HL-60 (cell line): ENCODE measurements at regions not wholly inside any gene's neighbourhood (a gene's known extent, or its start where the extent isn't known, plus 50 kb on each side); places are given as distances from the start of the nearest gene placed in this dataset.

Source experiments
- DNase-seq, 2 experiments: peaks; one replicate each; pipeline ENCODE4 v3.0.0-alpha.2; 2010 to 2020; ENCODE audit warnings: low read depth in 1 of 2, low spot score in 1 of 2
- H3K27ac ChIP-seq: fragments of 250-450 bp; sonication (Bioruptor Pico); replicated peaks from 2 replicates; pipeline ENCODE4 v1.5.1; 2020; ENCODE audit warnings: mild to moderate bottlenecking, moderate library complexity
- H3K27me3 ChIP-seq: fragments of 250-450 bp; sonication (Bioruptor Pico); 2 replicates; pipeline ENCODE4 v1.5.1; 2021; ENCODE audit warnings: mild to moderate bottlenecking, moderate library complexity; ENCODE audit not compliant: insufficient read depth, poor library complexity, severe bottlenecking
- H3K4me3 ChIP-seq: replicated peaks from 2 replicates; pipeline ENCODE4 v1.5.1; 2011; ENCODE audit warnings: mild to moderate bottlenecking, control low read depth, low read length; ENCODE audit not compliant: insufficient read depth
- GABPA ChIP-seq: IDR thresholded peaks from 2 replicates; pipeline ENCODE4 v1.6.1; 2012; ENCODE audit warnings: low read depth
- POLR2AphosphoS5 ChIP-seq: IDR thresholded peaks from 2 replicates; pipeline ENCODE4 v1.6.1; 2012; ENCODE audit warnings: low read depth
- SPI1 ChIP-seq: IDR thresholded peaks from 2 replicates; pipeline ENCODE4 v1.6.1; 2012; ENCODE audit warnings: low read depth, mild to moderate bottlenecking, borderline replicate concordance
- TF ChIP-seq, protein P1 (sequence below): IDR thresholded peaks from 2 replicates; pipeline ENCODE4 v1.6.1; 2012; ENCODE audit warnings: low read depth; ENCODE audit not compliant: insufficient replicate concordance
- TF ChIP-seq, protein P2 (sequence below): IDR thresholded peaks from one replicate; pipeline ENCODE4 v1.5.1; 2011; ENCODE audit warnings: low read length, control low read depth, inconsistent platforms; ENCODE audit not compliant: insufficient read depth

DNA sequence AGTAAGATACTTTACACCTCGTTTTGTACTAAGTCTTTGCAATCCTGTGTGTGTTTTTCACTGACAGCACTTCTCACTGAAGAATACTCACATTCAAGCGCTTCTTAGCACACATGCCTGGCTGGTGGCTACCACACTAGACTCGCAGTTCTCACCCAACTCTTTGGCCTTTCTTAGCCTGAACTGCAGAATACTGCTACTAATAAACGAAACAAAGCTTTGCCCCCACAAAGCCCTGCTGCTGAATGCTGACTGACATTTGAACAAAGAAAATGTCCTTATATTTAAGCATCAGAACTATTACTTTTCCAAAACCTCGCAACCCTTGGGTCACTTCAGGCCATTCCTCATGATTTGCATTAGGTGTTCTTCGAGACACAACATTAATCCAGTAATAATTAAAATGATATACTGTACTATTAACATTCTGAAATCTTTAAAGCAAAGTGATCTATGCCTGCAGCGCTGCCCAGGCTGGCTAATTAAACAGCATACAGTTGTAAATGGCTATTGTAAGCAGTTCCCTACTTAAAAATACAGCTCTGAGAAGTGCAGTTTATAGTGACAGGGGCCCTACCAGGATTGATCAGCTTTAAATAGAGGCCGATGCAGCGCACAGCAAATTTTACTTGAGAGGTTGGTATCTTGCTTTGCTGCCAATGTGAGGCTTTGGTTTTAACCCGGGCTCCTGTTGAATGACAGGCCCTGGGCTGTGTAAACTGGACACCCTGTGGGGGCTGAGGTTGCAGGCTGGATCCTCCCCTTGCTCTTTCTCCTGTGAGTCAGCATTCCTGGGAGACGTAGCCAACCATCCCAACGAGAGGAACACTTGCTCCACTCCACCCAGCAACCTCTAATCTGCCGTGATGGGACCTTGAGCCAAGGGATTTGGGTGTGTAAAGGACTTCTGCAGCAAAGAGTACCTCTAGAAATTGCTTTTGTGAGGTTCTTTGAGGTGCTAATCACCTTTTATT lies 899.0 kb downstream of the TFAP2A start:
- TF ChIP-seq POLR2AphosphoS5 (no peak), GABPA (no peak), SPI1 (no peak)
- TF ChIP-seq, protein P1, sequence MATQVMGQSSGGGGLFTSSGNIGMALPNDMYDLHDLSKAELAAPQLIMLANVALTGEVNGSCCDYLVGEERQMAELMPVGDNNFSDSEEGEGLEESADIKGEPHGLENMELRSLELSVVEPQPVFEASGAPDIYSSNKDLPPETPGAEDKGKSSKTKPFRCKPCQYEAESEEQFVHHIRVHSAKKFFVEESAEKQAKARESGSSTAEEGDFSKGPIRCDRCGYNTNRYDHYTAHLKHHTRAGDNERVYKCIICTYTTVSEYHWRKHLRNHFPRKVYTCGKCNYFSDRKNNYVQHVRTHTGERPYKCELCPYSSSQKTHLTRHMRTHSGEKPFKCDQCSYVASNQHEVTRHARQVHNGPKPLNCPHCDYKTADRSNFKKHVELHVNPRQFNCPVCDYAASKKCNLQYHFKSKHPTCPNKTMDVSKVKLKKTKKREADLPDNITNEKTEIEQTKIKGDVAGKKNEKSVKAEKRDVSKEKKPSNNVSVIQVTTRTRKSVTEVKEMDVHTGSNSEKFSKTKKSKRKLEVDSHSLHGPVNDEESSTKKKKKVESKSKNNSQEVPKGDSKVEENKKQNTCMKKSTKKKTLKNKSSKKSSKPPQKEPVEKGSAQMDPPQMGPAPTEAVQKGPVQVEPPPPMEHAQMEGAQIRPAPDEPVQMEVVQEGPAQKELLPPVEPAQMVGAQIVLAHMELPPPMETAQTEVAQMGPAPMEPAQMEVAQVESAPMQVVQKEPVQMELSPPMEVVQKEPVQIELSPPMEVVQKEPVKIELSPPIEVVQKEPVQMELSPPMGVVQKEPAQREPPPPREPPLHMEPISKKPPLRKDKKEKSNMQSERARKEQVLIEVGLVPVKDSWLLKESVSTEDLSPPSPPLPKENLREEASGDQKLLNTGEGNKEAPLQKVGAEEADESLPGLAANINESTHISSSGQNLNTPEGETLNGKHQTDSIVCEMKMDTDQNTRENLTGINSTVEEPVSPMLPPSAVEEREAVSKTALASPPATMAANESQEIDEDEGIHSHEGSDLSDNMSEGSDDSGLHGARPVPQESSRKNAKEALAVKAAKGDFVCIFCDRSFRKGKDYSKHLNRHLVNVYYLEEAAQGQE = no peak
- TF ChIP-seq, protein P2, sequence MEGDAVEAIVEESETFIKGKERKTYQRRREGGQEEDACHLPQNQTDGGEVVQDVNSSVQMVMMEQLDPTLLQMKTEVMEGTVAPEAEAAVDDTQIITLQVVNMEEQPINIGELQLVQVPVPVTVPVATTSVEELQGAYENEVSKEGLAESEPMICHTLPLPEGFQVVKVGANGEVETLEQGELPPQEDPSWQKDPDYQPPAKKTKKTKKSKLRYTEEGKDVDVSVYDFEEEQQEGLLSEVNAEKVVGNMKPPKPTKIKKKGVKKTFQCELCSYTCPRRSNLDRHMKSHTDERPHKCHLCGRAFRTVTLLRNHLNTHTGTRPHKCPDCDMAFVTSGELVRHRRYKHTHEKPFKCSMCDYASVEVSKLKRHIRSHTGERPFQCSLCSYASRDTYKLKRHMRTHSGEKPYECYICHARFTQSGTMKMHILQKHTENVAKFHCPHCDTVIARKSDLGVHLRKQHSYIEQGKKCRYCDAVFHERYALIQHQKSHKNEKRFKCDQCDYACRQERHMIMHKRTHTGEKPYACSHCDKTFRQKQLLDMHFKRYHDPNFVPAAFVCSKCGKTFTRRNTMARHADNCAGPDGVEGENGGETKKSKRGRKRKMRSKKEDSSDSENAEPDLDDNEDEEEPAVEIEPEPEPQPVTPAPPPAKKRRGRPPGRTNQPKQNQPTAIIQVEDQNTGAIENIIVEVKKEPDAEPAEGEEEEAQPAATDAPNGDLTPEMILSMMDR = no peak
- Histone ChIP-seq H3K4me3 (no peak overlapping the region), H3K27ac (no peak overlapping the region), H3K27me3 (no peaks in the 10 kb centered on the region)
- no peak for DNase-seq

DNA sequence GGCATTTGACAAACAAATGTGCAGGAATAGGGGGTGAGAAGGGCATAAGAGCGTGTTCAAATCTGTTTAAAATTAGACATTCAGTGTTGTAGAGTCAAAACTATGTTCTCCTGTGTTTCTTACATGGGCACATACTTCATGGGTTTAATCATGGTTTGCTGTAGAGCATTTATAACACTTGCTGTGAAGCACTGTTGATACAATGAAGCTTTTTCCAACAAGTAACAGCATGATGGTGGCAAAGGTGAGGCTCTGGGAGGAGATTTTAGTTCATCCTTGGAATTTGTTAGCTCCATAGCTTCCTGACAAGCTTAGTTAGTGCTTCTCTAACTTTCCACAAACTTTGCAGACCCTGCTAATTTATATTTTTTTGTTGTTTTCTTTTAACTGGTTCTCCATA lies 900.7 kb downstream of the TFAP2A start:
- no peak overlapping the region for H3K27ac ChIP-seq

DNA sequence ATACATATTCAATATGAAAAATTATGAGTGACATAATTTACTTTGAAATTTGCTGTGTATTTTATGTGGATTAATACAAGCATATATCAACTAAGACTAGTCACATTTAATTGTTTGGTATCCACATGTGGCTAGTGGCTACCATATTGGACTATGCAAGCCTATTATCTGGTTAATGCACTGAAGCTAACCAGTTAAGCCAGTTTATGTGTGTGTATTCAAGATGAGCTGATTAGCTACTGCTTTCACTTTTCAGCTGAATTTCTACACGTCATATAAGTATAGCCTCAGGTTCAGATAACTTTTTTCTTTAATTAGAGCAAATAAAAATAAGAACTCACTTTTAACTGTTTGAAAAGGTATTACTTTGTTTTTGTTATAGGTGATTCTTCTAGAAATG lies 903.7 kb downstream of the TFAP2A start:
- no peak overlapping the region for H3K27ac ChIP-seq
- TF ChIP-seq POLR2AphosphoS5 (no peak), GABPA (no peak), SPI1 (no peak)
- TF ChIP-seq, protein P2 = no peak
- TF ChIP-seq, protein P1 = no peak
- DNase-seq = no peak
- H3K27me3 ChIP-seq = no peaks in the 10 kb centered on the region
- no peak overlapping the region for H3K4me3 ChIP-seq

More for the DNA sequence above, 900.7 kb downstream of the TFAP2A start:
- no peak for DNase-seq
- H3K4me3 ChIP-seq = no peak overlapping the region
- H3K27me3 ChIP-seq = no peaks in the 10 kb centered on the region
- TF ChIP-seq, protein P2 = no peak
- TF ChIP-seq, protein P1 = no peak
- TF ChIP-seq GABPA = no peak
- TF ChIP-seq SPI1 = no peak
- TF ChIP-seq POLR2AphosphoS5 = no peak
